Stomach (tissue), 4 donors: ENCODE measurements at regions not wholly inside any gene's neighbourhood (a gene's known extent, or its start where the extent isn't known, plus 50 kb on each side); places are given as distances from the start of the nearest gene placed in this dataset.

ENCODE experiments used
- EP300 ChIP-seq: sonication (generic); formaldehyde crosslinking; IDR thresholded peaks from one replicate; pipeline ENCODE4 v1.6.1; 2017; ENCODE audit warnings: antibody characterized with exemption
- POLR2A ChIP-seq, 4 donors: fragments of 450-650 bp; IDR thresholded peaks; one replicate each; pipeline ENCODE4 v1.6.1; 2016; ENCODE audit warnings: antibody characterized with exemption in 4 of 4, control low read depth in 2 of 4, mild to moderate bottlenecking in 1 of 4, moderate library complexity in 1 of 4
- POLR2AphosphoS5 ChIP-seq, 3 donors: sonication (generic); formaldehyde crosslinking; IDR thresholded peaks; one replicate each; pipeline ENCODE4 v1.6.1; 2016; ENCODE audit warnings: antibody characterized with exemption in 3 of 3
- TF ChIP-seq, protein P1 (sequence below), 7 experiments: fragments of 450-650 bp in 4 of 7; fragments of 200-600 bp in 3 of 7; sonication (generic) in 3 of 7; IDR thresholded peaks; one replicate each; pipeline ENCODE4 v1.5.1; 2016 to 2019; ENCODE audit warnings: antibody characterized with exemption in 7 of 7, control low read depth in 2 of 7, mild to moderate bottlenecking in 1 of 7

DNA sequence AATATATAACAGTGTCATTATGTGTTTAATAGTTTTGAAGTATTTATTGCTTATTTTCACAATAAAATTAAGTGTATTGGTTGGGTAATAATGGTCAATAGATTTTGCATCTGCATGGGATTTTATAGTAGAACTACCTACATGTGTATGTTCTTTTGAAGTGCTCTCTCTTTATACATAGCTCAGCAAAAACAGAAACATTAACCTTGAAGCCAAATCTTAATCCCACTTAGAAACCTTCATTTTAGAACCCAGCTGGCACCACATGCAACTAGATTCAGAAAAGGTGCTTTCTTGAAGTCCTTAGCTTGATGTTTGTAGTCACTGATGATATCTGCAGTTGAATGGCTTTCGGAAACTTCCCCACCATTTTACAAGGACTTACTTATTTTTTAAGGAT is 146.9 kb upstream of the IL12A start:
- TF ChIP-seq, protein P1, sequence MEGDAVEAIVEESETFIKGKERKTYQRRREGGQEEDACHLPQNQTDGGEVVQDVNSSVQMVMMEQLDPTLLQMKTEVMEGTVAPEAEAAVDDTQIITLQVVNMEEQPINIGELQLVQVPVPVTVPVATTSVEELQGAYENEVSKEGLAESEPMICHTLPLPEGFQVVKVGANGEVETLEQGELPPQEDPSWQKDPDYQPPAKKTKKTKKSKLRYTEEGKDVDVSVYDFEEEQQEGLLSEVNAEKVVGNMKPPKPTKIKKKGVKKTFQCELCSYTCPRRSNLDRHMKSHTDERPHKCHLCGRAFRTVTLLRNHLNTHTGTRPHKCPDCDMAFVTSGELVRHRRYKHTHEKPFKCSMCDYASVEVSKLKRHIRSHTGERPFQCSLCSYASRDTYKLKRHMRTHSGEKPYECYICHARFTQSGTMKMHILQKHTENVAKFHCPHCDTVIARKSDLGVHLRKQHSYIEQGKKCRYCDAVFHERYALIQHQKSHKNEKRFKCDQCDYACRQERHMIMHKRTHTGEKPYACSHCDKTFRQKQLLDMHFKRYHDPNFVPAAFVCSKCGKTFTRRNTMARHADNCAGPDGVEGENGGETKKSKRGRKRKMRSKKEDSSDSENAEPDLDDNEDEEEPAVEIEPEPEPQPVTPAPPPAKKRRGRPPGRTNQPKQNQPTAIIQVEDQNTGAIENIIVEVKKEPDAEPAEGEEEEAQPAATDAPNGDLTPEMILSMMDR (IDR thresholded peaks at IDR 0.05) = no peak
- no peak for TF ChIP-seq POLR2A (IDR thresholded peaks at IDR 0.05)
- TF ChIP-seq EP300 = no peak
- no peak for TF ChIP-seq POLR2AphosphoS5 (IDR thresholded peaks at IDR 0.05)
